GM21576 (cell line): ENCODE measurements at regions not wholly inside any gene's neighbourhood (a gene's known extent, or its start where the extent isn't known, plus 50 kb on each side); places are given as distances from the start of the nearest gene placed in this dataset.
"Not testable (repeated sequence)": the region's sequence is repeated elsewhere in the genome, so short reads cannot be mapped to it uniquely, and the experiment has no call there.

Source experiments
- ATAC-seq: cut with Tn5 transposase; IDR thresholded peaks from one replicate; pipeline ENCODE4 v1.9.1; 2021; ENCODE audit warnings: mild to moderate bottlenecking, moderate library complexity; ENCODE audit not compliant: unreplicated experiment

- ATAC-seq: no peak
These were observed 315.8 kb upstream of the COL8A1 start for GRCh38 chr3:99322551-99322950.

GRCh38 chr3:99321261-99321660 is 317.1 kb upstream of the COL8A1 start:
- no peak for ATAC-seq

GRCh38 chr3:99319961-99320360 is 318.4 kb upstream of the COL8A1 start:
- ATAC-seq: no peak

- ATAC-seq: no peak
These were observed 318.9 kb upstream of the COL8A1 start for GRCh38 chr3:99319450-99319849.

GRCh38 chr3:99317201-99317600 is 321.2 kb upstream of the COL8A1 start:
- ATAC-seq: no peak

- ATAC-seq: no peak
These were observed 322.5 kb upstream of the COL8A1 start for GRCh38 chr3:99315896-99316295.

GRCh38 chr3:99313485-99313884 is 324.9 kb upstream of the COL8A1 start:
- ATAC-seq: no peak

GRCh38 chr3:99298661-99299060 is 339.7 kb upstream of the COL8A1 start:
- ATAC-seq: no peak

- no peak for ATAC-seq
These were observed 342.6 kb upstream of the COL8A1 start for GRCh38 chr3:99295836-99296235.

- not testable (repeated sequence) for ATAC-seq
These were observed 344.3 kb upstream of the COL8A1 start for GRCh38 chr3:99294092-99294491.

- no peak for ATAC-seq
These were observed 350.5 kb upstream of the COL8A1 start for GRCh38 chr3:99287876-99288275.

- no peak for ATAC-seq
These were observed 352.0 kb upstream of the COL8A1 start for GRCh38 chr3:99286266-99286845.

- no peak for ATAC-seq
These were observed 368.3 kb upstream of the DCBLD2 start for GRCh38 chr3:99269606-99270351.

GRCh38 chr3:99256788-99257187 is 355.3 kb upstream of the DCBLD2 start:
- no peak for ATAC-seq

GRCh38 chr3:99253963-99254355 is 352.5 kb upstream of the DCBLD2 start:
- no peak for ATAC-seq

GRCh38 chr3:99250821-99251355 is 349.4 kb upstream of the DCBLD2 start:
- no peak for ATAC-seq

GRCh38 chr3:99250272-99250671 is 348.8 kb upstream of the DCBLD2 start:
- no peak for ATAC-seq

GRCh38 chr3:99249627-99250026 is 348.1 kb upstream of the DCBLD2 start:
- ATAC-seq: no peak

- no peak for ATAC-seq
These were observed 347.4 kb upstream of the DCBLD2 start for GRCh38 chr3:99248913-99249312.

GRCh38 chr3:99248130-99248529 is 346.6 kb upstream of the DCBLD2 start:
- ATAC-seq: no peak

- ATAC-seq: no peak
These were observed 344.6 kb upstream of the DCBLD2 start for GRCh38 chr3:99246010-99246654.

GRCh38 chr3:99242271-99242670 is 340.8 kb upstream of the DCBLD2 start:
- ATAC-seq: no peak
